Neural progenitor cell (in vitro differentiated cells): ENCODE measurements at regions not wholly inside any gene's neighbourhood (a gene's known extent, or its start where the extent isn't known, plus 50 kb on each side); places are given as distances from the start of the nearest gene placed in this dataset.

Experiments used
- EZH2 ChIP-seq: fragments of 200-600 bp; sonication (generic); IDR thresholded peaks from 2 replicates; pipeline ENCODE4 v1.6.1; 2017; ENCODE audit warnings: antibody characterized with exemption, mild to moderate bottlenecking, moderate library complexity
- TF ChIP-seq, protein P1 (sequence below): fragments of 200-600 bp; sonication (generic); IDR thresholded peaks from 2 replicates; pipeline ENCODE4 v1.5.1; 2017; ENCODE audit warnings: antibody characterized with exemption, mild to moderate bottlenecking

GRCh38 chr15:95567686-95568085 is 762.8 kb upstream of the NR2F2 start:
- TF ChIP-seq EZH2: no peak
- TF ChIP-seq, protein P1, sequence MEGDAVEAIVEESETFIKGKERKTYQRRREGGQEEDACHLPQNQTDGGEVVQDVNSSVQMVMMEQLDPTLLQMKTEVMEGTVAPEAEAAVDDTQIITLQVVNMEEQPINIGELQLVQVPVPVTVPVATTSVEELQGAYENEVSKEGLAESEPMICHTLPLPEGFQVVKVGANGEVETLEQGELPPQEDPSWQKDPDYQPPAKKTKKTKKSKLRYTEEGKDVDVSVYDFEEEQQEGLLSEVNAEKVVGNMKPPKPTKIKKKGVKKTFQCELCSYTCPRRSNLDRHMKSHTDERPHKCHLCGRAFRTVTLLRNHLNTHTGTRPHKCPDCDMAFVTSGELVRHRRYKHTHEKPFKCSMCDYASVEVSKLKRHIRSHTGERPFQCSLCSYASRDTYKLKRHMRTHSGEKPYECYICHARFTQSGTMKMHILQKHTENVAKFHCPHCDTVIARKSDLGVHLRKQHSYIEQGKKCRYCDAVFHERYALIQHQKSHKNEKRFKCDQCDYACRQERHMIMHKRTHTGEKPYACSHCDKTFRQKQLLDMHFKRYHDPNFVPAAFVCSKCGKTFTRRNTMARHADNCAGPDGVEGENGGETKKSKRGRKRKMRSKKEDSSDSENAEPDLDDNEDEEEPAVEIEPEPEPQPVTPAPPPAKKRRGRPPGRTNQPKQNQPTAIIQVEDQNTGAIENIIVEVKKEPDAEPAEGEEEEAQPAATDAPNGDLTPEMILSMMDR: no peak
